GM12878 (cell line): ENCODE measurements at regions not wholly inside any gene's neighbourhood (a gene's known extent, or its start where the extent isn't known, plus 50 kb on each side); places are given as distances from the start of the nearest gene placed in this dataset.

Source experiments
- BHLHE40 ChIP-seq, 2 experiments: fragments of 450-650 bp in 1 of 2; IDR thresholded peaks; 2 replicates each; pipeline ENCODE4 v1.6.1; 2011 to 2017; ENCODE audit warnings: low read depth in 2 of 2, borderline replicate concordance in 1 of 2, improper control_type of control experiment in 1 of 2, low read length in 1 of 2, mild to moderate bottlenecking in 1 of 2
- BMI1 ChIP-seq: fragments of 450-650 bp; IDR thresholded peaks from 2 replicates; pipeline ENCODE4 v1.6.1; 2016; ENCODE audit warnings: mild to moderate bottlenecking, moderate library complexity, borderline replicate concordance
- EP300 ChIP-seq, 2 experiments: fragments of 150-350 bp in 1 of 2; IDR thresholded peaks; 2 replicates each; pipeline ENCODE4 v1.6.1; 2011 to 2012; ENCODE audit warnings: low read depth in 2 of 2, low read length in 2 of 2, borderline replicate concordance in 1 of 2, improper control_type of control experiment in 1 of 2, inconsistent platforms in 1 of 2; ENCODE audit not compliant: control insufficient read depth in 1 of 2
- HDAC2 ChIP-seq: fragments of 200-600 bp; sonication (generic); IDR thresholded peaks from 2 replicates; pipeline ENCODE4 v1.6.1; 2017
- IKZF1 ChIP-seq: fragments of 450-650 bp; conservative IDR thresholded peaks from 2 replicates; pipeline ENCODE4 v1.6.1; 2017; ENCODE audit warnings: antibody characterized with exemption, mild to moderate bottlenecking
- IKZF2 ChIP-seq, 2 experiments: fragments of 450-650 bp; IDR thresholded peaks; 2 replicates each; pipeline ENCODE4 v1.6.1; 2017; ENCODE audit warnings: mild to moderate bottlenecking in 2 of 2, moderate library complexity in 2 of 2
- MEF2B ChIP-seq: fragments of 450-650 bp; IDR thresholded peaks from 2 replicates; pipeline ENCODE4 v1.6.1; 2018; ENCODE audit warnings: mild to moderate bottlenecking, moderate library complexity; ENCODE audit not compliant: partially characterized antibody, poor library complexity, severe bottlenecking
- MTA2 ChIP-seq: fragments of 450-650 bp; IDR thresholded peaks from 2 replicates; pipeline ENCODE4 v1.6.1; 2016; ENCODE audit warnings: low read depth, mild to moderate bottlenecking, moderate library complexity
- MYB ChIP-seq: fragments of 150-350 bp; IDR thresholded peaks from 2 replicates; pipeline ENCODE4 v1.6.1; 2014; ENCODE audit warnings: mild to moderate bottlenecking, low read depth, low read length, borderline replicate concordance
- NR2C2 ChIP-seq: IDR thresholded peaks from 2 replicates; pipeline ENCODE4 v1.6.1; 2011; ENCODE audit warnings: borderline replicate concordance, low read depth; ENCODE audit not compliant: control insufficient read depth, insufficient read length
- NR2F1 ChIP-seq: fragments of 450-650 bp; conservative IDR thresholded peaks from 2 replicates; pipeline ENCODE4 v1.6.1; 2017; ENCODE audit warnings: mild to moderate bottlenecking
- PAX5 ChIP-seq: IDR thresholded peaks from 2 replicates; pipeline ENCODE4 v1.6.1; 2011; ENCODE audit warnings: low read depth, low read length, borderline replicate concordance
- POU2F2 ChIP-seq: IDR thresholded peaks from 3 replicates; pipeline ENCODE4 v1.6.1; 2011; ENCODE audit warnings: low read depth, mild to moderate bottlenecking, low read length, borderline replicate concordance
- RBBP5 ChIP-seq: fragments of 200-600 bp; sonication (generic); conservative IDR thresholded peaks from 2 replicates; pipeline ENCODE4 v1.6.1; 2016
- RUNX3 ChIP-seq: IDR thresholded peaks from 2 replicates; pipeline ENCODE4 v1.6.1; 2012; ENCODE audit warnings: low read length, inconsistent platforms
- TARDBP ChIP-seq: IDR thresholded peaks from 2 replicates; pipeline ENCODE4 v1.6.1; 2016; ENCODE audit warnings: borderline replicate concordance
- TCF12 ChIP-seq: IDR thresholded peaks from 2 replicates; pipeline ENCODE4 v1.6.1; 2011; ENCODE audit warnings: low read depth, mild to moderate bottlenecking, low read length
- ZNF217 ChIP-seq: fragments of 450-650 bp; IDR thresholded peaks from 2 replicates; pipeline ENCODE4 v1.6.1; 2017; ENCODE audit warnings: antibody characterized with exemption, mild to moderate bottlenecking
- TF ChIP-seq, protein P1 (sequence below): fragments of 150-350 bp; IDR thresholded peaks from 2 replicates; pipeline ENCODE4 v1.6.1; 2014; ENCODE audit warnings: mild to moderate bottlenecking, low read depth, low read length
- TF ChIP-seq, protein P2 (sequence below): IDR thresholded peaks from 2 replicates; pipeline ENCODE4 v1.6.1; 2012; ENCODE audit warnings: low read depth, low read length, improper control_type of control experiment
- TF ChIP-seq, protein P3 (sequence below): IDR thresholded peaks from 2 replicates; pipeline ENCODE4 v1.6.1; 2011; ENCODE audit warnings: low read depth, mild to moderate bottlenecking, low read length, moderate library complexity, borderline replicate concordance; ENCODE audit errors: extremely low read depth
- TF ChIP-seq, protein P4 (sequence below): fragments of 450-650 bp; IDR thresholded peaks from 2 replicates; pipeline ENCODE4 v1.6.1; 2017; ENCODE audit warnings: mild to moderate bottlenecking
- TF ChIP-seq, protein P5 (sequence below): fragments of 450-650 bp; IDR thresholded peaks from 2 replicates; pipeline ENCODE4 v1.6.1; 2018; ENCODE audit warnings: borderline replicate concordance, mild to moderate bottlenecking; ENCODE audit not compliant: partially characterized antibody

DNA sequence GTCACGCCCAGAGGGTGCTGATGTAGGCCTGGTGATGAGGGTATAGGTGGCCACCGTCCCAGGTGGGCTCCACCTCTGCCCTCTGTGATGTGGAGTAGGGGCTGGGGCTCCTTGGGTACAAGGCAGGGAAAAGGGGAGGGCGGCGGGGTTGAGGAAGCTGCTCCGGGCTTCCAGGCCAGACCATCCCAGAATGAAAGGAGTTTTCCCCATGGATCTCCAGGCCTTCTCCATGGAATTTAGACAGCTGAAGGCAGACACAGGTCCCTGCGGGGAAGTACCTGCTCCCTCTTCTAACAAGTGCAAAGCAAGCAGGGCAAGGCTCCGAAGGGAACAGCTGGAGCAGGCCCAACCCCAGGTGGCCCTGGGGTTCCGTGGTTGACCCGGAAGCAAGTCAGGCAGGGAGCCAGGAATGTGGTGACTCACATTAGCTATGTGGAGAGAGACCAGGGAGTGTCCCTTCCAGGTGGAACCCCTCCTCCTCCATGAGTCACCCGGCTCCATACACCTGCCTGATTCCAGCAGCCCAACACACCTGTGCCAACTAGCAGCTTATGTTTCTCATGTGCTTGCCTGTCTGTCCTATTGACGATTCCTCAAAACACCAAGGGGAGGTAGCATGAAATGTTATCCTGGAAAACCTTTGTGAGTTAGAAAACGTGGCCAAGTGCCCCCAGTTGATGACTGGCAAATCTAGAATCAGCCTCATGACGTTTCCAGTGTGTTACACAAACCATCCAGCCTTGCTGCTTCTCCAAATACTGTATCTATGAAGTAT lies 59.7 kb upstream of the SNX9 start (continued):
- TF ChIP-seq, protein P1, sequence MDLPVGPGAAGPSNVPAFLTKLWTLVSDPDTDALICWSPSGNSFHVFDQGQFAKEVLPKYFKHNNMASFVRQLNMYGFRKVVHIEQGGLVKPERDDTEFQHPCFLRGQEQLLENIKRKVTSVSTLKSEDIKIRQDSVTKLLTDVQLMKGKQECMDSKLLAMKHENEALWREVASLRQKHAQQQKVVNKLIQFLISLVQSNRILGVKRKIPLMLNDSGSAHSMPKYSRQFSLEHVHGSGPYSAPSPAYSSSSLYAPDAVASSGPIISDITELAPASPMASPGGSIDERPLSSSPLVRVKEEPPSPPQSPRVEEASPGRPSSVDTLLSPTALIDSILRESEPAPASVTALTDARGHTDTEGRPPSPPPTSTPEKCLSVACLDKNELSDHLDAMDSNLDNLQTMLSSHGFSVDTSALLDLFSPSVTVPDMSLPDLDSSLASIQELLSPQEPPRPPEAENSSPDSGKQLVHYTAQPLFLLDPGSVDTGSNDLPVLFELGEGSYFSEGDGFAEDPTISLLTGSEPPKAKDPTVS: no peak
- TF ChIP-seq MYB (no peak), EP300 (IDR thresholded peaks at IDR 0.05; ENCODE audit: borderline replicate concordance in 1 of 2, control insufficient read depth in 1 of 2, low read depth in 2 of 2, low read length in 2 of 2) (peak in 1 of 2 experiments; percentile 6; a peak in 1 of 4 replicates), HDAC2 (no peak), ZNF217 (no peak), IKZF2 (IDR thresholded peaks at IDR 0.05) (peak; percentile 44 to 64; a peak in 2 of 4 replicates), IKZF1 (peak; percentile 55), BMI1 (no peak), TARDBP (no peak), MTA2 (no peak), RUNX3 (peak; percentile 20; the same call in 1 of the 2 replicates), NR2C2 (no peak), POU2F2 (0 out of 3 replicates have a peak, but pooled peaks have one; percentile 52), RBBP5 (no peak), TCF12 (peak; percentile 92), NR2F1 (no peak; the same call in 1 of the 2 replicates), BHLHE40 (IDR thresholded peaks at IDR 0.05; ENCODE audit: borderline replicate concordance in 1 of 2, low read depth in 2 of 2, low read length in 1 of 2) (peak; percentile 16 to 43; a peak in 2 of 4 replicates), PAX5 (0 out of 2 replicates have a peak, but pooled peaks have one; percentile 39), MEF2B (no peak)
- TF ChIP-seq, protein P2, sequence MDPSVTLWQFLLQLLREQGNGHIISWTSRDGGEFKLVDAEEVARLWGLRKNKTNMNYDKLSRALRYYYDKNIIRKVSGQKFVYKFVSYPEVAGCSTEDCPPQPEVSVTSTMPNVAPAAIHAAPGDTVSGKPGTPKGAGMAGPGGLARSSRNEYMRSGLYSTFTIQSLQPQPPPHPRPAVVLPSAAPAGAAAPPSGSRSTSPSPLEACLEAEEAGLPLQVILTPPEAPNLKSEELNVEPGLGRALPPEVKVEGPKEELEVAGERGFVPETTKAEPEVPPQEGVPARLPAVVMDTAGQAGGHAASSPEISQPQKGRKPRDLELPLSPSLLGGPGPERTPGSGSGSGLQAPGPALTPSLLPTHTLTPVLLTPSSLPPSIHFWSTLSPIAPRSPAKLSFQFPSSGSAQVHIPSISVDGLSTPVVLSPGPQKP: 0 out of 2 replicates have a peak, but pooled peaks have one; percentile 13
- TF ChIP-seq, protein P3, sequence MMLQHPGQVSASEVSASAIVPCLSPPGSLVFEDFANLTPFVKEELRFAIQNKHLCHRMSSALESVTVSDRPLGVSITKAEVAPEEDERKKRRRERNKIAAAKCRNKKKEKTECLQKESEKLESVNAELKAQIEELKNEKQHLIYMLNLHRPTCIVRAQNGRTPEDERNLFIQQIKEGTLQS: no peak
- TF ChIP-seq, protein P4, sequence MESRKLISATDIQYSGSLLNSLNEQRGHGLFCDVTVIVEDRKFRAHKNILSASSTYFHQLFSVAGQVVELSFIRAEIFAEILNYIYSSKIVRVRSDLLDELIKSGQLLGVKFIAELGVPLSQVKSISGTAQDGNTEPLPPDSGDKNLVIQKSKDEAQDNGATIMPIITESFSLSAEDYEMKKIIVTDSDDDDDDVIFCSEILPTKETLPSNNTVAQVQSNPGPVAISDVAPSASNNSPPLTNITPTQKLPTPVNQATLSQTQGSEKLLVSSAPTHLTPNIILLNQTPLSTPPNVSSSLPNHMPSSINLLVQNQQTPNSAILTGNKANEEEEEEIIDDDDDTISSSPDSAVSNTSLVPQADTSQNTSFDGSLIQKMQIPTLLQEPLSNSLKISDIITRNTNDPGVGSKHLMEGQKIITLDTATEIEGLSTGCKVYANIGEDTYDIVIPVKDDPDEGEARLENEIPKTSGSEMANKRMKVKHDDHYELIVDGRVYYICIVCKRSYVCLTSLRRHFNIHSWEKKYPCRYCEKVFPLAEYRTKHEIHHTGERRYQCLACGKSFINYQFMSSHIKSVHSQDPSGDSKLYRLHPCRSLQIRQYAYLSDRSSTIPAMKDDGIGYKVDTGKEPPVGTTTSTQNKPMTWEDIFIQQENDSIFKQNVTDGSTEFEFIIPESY: no peak
- TF ChIP-seq, protein P5, sequence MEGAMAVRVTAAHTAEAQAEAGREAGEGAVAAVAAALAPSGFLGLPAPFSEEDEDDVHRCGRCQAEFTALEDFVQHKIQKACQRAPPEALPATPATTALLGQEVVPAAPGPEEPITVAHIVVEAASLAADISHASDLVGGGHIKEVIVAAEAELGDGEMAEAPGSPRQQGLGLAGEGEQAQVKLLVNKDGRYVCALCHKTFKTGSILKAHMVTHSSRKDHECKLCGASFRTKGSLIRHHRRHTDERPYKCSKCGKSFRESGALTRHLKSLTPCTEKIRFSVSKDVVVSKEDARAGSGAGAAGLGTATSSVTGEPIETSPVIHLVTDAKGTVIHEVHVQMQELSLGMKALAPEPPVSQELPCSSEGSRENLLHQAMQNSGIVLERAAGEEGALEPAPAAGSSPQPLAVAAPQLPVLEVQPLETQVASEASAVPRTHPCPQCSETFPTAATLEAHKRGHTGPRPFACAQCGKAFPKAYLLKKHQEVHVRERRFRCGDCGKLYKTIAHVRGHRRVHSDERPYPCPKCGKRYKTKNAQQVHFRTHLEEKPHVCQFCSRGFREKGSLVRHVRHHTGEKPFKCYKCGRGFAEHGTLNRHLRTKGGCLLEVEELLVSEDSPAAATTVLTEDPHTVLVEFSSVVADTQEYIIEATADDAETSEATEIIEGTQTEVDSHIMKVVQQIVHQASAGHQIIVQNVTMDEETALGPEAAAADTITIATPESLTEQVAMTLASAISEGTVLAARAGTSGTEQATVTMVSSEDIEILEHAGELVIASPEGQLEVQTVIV: no peak
